SK-N-SH (cell line): ENCODE measurements at regions not wholly inside any gene's neighbourhood (a gene's known extent, or its start where the extent isn't known, plus 50 kb on each side); places are given as distances from the start of the nearest gene placed in this dataset.

Experiments used
- CTCF ChIA-PET: fragments of 300-600, 350-600 bp; formaldehyde crosslinking; extraction: SDS; loops from one replicate; lab custom pipeline; 2021; lab: Yijun Ruan, JAX
- POLR2A ChIA-PET: fragments of 350-600 bp; sonication (Branson Sonifier 250); formaldehyde crosslinking; extraction: SDS; loops from one replicate; lab custom pipeline; 2020; ENCODE audit warnings: antibody characterized with exemption, inconsistent platforms; lab: Yijun Ruan, JAX
- DNase-seq: peaks from one replicate; pipeline ENCODE4 v3.0.0; 2012
- H2AFZ ChIP-seq: fragments of 200-600 bp; sonication (generic); 2 replicates; pipeline ENCODE4 v1.8.1; 2016; ENCODE audit warnings: antibody characterized with exemption, mild to moderate bottlenecking, low read depth
- H3F3A ChIP-seq: fragments of 200-600 bp; sonication (generic); replicated peaks from 2 replicates; pipeline ENCODE3; 2016; ENCODE audit warnings: antibody characterized with exemption, mild to moderate bottlenecking; ENCODE audit not compliant: insufficient read depth
- H3K27ac ChIP-seq, 2 experiments: fragments of 200-500 bp in 1 of 2; fragments of 200-600 bp in 1 of 2; sonication (Bioruptor generic) in 1 of 2; sonication (generic), shearing (Covaris generic) in 1 of 2; 2 replicates each; pipeline versions ENCODE4 v1.5.1 to v1.6.1; 2014 to 2016; ENCODE audit warnings: low read depth in 2 of 2, inconsistent platforms in 1 of 2, low read length in 1 of 2, mild to moderate bottlenecking in 1 of 2, mixed read lengths in 1 of 2
- H3K27me3 ChIP-seq: fragments of 200-600 bp; sonication (generic), shearing (Covaris generic); 2 replicates; pipeline ENCODE4 v1.6.1; 2016; ENCODE audit warnings: mixed run types; ENCODE audit not compliant: insufficient read depth
- H3K36me3 ChIP-seq, 2 experiments: fragments of 200-500 bp in 1 of 2; fragments of 200-600 bp in 1 of 2; sonication (Bioruptor generic) in 1 of 2; sonication (generic) in 1 of 2; replicated peaks in 1 of 2; 2 replicates each; pipeline versions ENCODE3 to v1.5.1; 2014 to 2016; ENCODE audit warnings: low read length in 1 of 2, mild to moderate bottlenecking in 1 of 2; ENCODE audit not compliant: insufficient read depth in 2 of 2, control insufficient read depth in 1 of 2
- H3K4me1 ChIP-seq, 2 experiments: fragments of 200-500 bp in 1 of 2; fragments of 200-600 bp in 1 of 2; sonication (Bioruptor generic) in 1 of 2; sonication (generic), shearing (Covaris generic) in 1 of 2; 2 replicates each; pipeline versions ENCODE4 v1.5.1 to v1.6.1; 2014 to 2016; ENCODE audit warnings: low read depth in 1 of 2, low read length in 1 of 2, mixed run types in 1 of 2; ENCODE audit not compliant: insufficient read depth in 2 of 2, control insufficient read depth in 1 of 2
- H3K4me2 ChIP-seq: fragments of 200-600 bp; sonication (generic), shearing (Covaris generic); 2 replicates; pipeline ENCODE4 v1.6.1; 2017; ENCODE audit warnings: mixed run types
- H3K4me3 ChIP-seq, 2 experiments: fragments of 200-500 bp in 1 of 2; fragments of 200-600 bp in 1 of 2; sonication (Bioruptor generic) in 1 of 2; sonication (generic), shearing (Covaris generic) in 1 of 2; 2 replicates each; pipeline versions ENCODE4 v1.5.1 to v1.8.1; 2014 to 2016; ENCODE audit warnings: low read depth in 2 of 2, inconsistent platforms in 1 of 2, low read length in 1 of 2, mild to moderate bottlenecking in 1 of 2, mixed read lengths in 1 of 2, moderate library complexity in 1 of 2
- H3K79me2 ChIP-seq: fragments of 200-600 bp; sonication (generic); 2 replicates; pipeline ENCODE4 v1.8.1; 2017; ENCODE audit warnings: mild to moderate bottlenecking; ENCODE audit not compliant: insufficient read depth
- H3K9ac ChIP-seq: fragments of 200-600 bp; sonication (generic); 2 replicates; pipeline ENCODE4 v1.6.1; 2017; ENCODE audit warnings: mixed run types
- H3K9me2 ChIP-seq: fragments of 200-600 bp; sonication (generic); 2 replicates; pipeline ENCODE4 v1.6.1; 2017; ENCODE audit warnings: mixed run types
- H3K9me3 ChIP-seq: fragments of 200-600 bp; sonication (generic); 2 replicates; pipeline ENCODE4 v1.6.1; 2017; ENCODE audit warnings: mixed run types, mild to moderate bottlenecking, moderate library complexity
- H4K20me1 ChIP-seq: fragments of 200-600 bp; sonication (generic); 2 replicates; pipeline ENCODE4 v1.6.1; 2017; ENCODE audit warnings: mild to moderate bottlenecking, mixed run types; ENCODE audit not compliant: insufficient read depth
- CHD2 ChIP-seq: fragments of 150-350 bp; IDR thresholded peaks from 2 replicates; pipeline ENCODE4 v1.6.1; 2018; ENCODE audit warnings: low read length; ENCODE audit not compliant: partially characterized antibody
- ELF1 ChIP-seq: IDR thresholded peaks from 2 replicates; pipeline ENCODE4 v1.4.0; 2012
- FOXJ3 ChIP-seq: sonication (generic); formaldehyde crosslinking; IDR thresholded peaks from 2 replicates; pipeline ENCODE4 v1.5.1; 2020; ENCODE audit warnings: mild to moderate bottlenecking, missing genetic modification reagents
- GATA2 ChIP-seq: sonication (generic); formaldehyde crosslinking; IDR thresholded peaks from 2 replicates; pipeline ENCODE4 v1.5.0; 2020; ENCODE audit warnings: mild to moderate bottlenecking, missing genetic modification reagents
- MAX ChIP-seq: IDR thresholded peaks from 2 replicates; pipeline ENCODE4 v1.4.0; 2012; ENCODE audit warnings: low read depth
- MXI1 ChIP-seq: IDR thresholded peaks from 2 replicates; pipeline ENCODE4 v1.6.1; 2012; ENCODE audit warnings: mild to moderate bottlenecking, low read depth, low read length, improper control_type of control experiment
- PBX3 ChIP-seq: IDR thresholded peaks from 2 replicates; pipeline ENCODE4; 2012
- RAD21 ChIP-seq: IDR thresholded peaks from 2 replicates; pipeline ENCODE4 v1.6.1; 2012; ENCODE audit warnings: mild to moderate bottlenecking, low read length
- REST ChIP-seq: IDR thresholded peaks from 2 replicates; pipeline ENCODE4 v1.6.1; 2012; ENCODE audit warnings: mild to moderate bottlenecking, low read depth, low read length, moderate library complexity
- RFX5 ChIP-seq: IDR thresholded peaks from 2 replicates; pipeline ENCODE4 v1.6.1; 2012; ENCODE audit warnings: mild to moderate bottlenecking, improper control_type of control experiment, low read length
- SMC3 ChIP-seq: IDR thresholded peaks from 2 replicates; pipeline ENCODE4 v1.6.1; 2012; ENCODE audit warnings: low read depth, low read length, improper control_type of control experiment
- TAF1 ChIP-seq: IDR thresholded peaks from 2 replicates; pipeline ENCODE4 v1.6.1; 2012; ENCODE audit warnings: low read depth, mild to moderate bottlenecking, low read length, moderate library complexity, borderline replicate concordance
- TCF12 ChIP-seq: IDR thresholded peaks from 2 replicates; pipeline ENCODE4 v1.4.0; 2012
- TEAD4 ChIP-seq: IDR thresholded peaks from 2 replicates; pipeline ENCODE4 v1.4.0; 2012; ENCODE audit warnings: mild to moderate bottlenecking, borderline replicate concordance; ENCODE audit not compliant: insufficient read depth
- USF2 ChIP-seq: fragments of 150-350 bp; IDR thresholded peaks from 2 replicates; pipeline ENCODE4 v1.6.1; 2017; ENCODE audit warnings: antibody characterized with exemption, low read length, low read depth, borderline replicate concordance
- WGBS: methylation state at CpG from one replicate; pipeline ENCODE4 v1.1.6; 2017; ENCODE audit warnings: low lambda C conversion rate; 5-methylcytosine and 5-hydroxymethylcytosine counted together
- TF ChIP-seq, protein P1 (sequence below): IDR thresholded peaks from 2 replicates; pipeline ENCODE4 v1.4.0; 2012; ENCODE audit warnings: low read depth, borderline replicate concordance

DNA sequence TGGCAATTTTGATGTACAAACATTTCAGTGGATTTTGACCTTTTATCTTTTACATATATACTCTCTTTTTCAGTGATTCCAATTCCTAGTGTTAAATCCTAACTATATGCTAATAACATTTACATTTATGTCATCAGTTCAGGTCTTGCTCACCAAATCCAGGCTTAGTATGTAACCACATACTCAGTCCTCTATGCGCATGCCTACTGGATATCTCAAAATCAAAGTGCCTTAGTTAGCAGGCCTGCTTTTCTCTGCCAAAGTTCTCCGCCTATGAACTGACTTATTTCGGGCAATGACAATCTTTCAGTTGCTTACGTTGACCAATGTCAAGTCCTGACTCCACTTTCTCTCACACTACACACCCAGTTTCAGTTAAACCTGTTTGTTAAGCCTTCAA lies 478.5 kb upstream of the SLITRK1 start (continued):
- no peak for TF ChIP-seq GATA2 (CRISPR knock-in tag)
- TF ChIP-seq RFX5 = no peak
- no peak for TF ChIP-seq RAD21
- TF ChIP-seq MXI1 = no peak

DNA sequence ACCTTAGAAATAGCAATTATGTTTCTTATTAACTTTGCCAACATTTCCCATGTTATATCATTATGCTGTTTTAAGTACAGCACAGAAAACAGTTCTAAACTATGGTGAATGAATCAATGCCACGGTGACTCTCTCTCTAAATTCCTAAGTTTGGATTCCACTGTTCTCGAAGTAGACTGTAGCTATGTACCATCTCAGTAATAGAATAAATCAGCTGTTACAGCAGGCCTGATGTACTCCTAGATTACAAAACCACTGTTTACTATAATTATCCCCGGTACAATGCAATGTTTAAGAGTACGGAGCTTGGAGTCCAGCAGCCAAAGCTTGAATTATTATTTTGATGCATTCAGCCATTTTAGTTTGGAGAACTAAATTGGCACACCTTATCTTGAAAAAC lies 476.3 kb upstream of the SLITRK1 start:
- H3K4me3 ChIP-seq = no peak overlapping the region
- no peaks in the 10 kb centered on the region for H3K9me2 ChIP-seq
- H2AFZ ChIP-seq = 0 out of 2 replicates have a peak overlapping the region, but pooled peaks have one; percentile 33
- no peaks in the 10 kb centered on the region for H3K36me3 ChIP-seq
- no peak for TF ChIP-seq PBX3
- TF ChIP-seq USF2 = no peak
- TF ChIP-seq TCF12 = no peak
- no peak for TF ChIP-seq SMC3
- TF ChIP-seq CHD2 = no peak
- TF ChIP-seq, protein P1, sequence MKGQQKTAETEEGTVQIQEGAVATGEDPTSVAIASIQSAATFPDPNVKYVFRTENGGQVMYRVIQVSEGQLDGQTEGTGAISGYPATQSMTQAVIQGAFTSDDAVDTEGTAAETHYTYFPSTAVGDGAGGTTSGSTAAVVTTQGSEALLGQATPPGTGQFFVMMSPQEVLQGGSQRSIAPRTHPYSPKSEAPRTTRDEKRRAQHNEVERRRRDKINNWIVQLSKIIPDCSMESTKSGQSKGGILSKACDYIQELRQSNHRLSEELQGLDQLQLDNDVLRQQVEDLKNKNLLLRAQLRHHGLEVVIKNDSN = no peak
- TF ChIP-seq MXI1 = no peak
- WGBS = 32% methylated on average over 4 of the region's 4 CpGs
- no peaks in the 10 kb centered on the region; a peak in 1 of 4 replicates for H3K4me1 ChIP-seq
- POLR2A ChIA-PET = no interaction called here
- CTCF ChIA-PET = no interaction called here
- H3F3A ChIP-seq = no peaks in the 10 kb centered on the region
- DNase-seq = no peak
- H4K20me1 ChIP-seq = no peaks in the 10 kb centered on the region
- H3K9ac ChIP-seq = no peak overlapping the region
- H3K27ac ChIP-seq = no peak overlapping the region
- no peak overlapping the region for H3K4me2 ChIP-seq
- no peaks in the 10 kb centered on the region for H3K79me2 ChIP-seq
- no peaks in the 10 kb centered on the region for H3K27me3 ChIP-seq
- no peaks in the 10 kb centered on the region for H3K9me3 ChIP-seq

GRCh38 chr13:84352946-84353345 lies 470.7 kb upstream of the SLITRK1 start:
- H3K36me3 ChIP-seq = no peaks in the 10 kb centered on the region
- H3K27ac ChIP-seq = no peak overlapping the region
- no peak overlapping the region for H3K4me2 ChIP-seq
- no peak overlapping the region for H3K4me3 ChIP-seq
- no peaks in the 10 kb centered on the region for H3K4me1 ChIP-seq
- H3F3A ChIP-seq = no peaks in the 10 kb centered on the region
- CTCF ChIA-PET = no interaction called here
- no peak overlapping the region for H2AFZ ChIP-seq
- H3K9ac ChIP-seq = no peak overlapping the region
- no peaks in the 10 kb centered on the region for H3K9me2 ChIP-seq
- no peaks in the 10 kb centered on the region for H3K27me3 ChIP-seq
- no peaks in the 10 kb centered on the region for H4K20me1 ChIP-seq
- H3K9me3 ChIP-seq = 0 out of 2 replicates have a peak, but pooled peaks cover 4% of the 10 kb centered on the region
- POLR2A ChIA-PET = no interaction called here
- no peaks in the 10 kb centered on the region for H3K79me2 ChIP-seq
- no peak for DNase-seq
- TF ChIP-seq REST = no peak
- TF ChIP-seq TAF1 = no peak
- TF ChIP-seq ELF1 = no peak
- TF ChIP-seq USF2 = no peak
- TF ChIP-seq GATA2 (CRISPR knock-in tag) = no peak
- TF ChIP-seq FOXJ3 = no peak
- no peak for TF ChIP-seq MAX
- TF ChIP-seq TEAD4 = no peak
- TF ChIP-seq TCF12 = no peak
- no peak for TF ChIP-seq RFX5
